GM18520 (cell line): ENCODE measurements at regions not wholly inside any gene's neighbourhood (a gene's known extent, or its start where the extent isn't known, plus 50 kb on each side); places are given as distances from the start of the nearest gene placed in this dataset.

ENCODE experiments used
- ATAC-seq: cut with Tn5 transposase; IDR thresholded peaks from one replicate; pipeline ENCODE4 v1.9.1; 2021; ENCODE audit not compliant: unreplicated experiment

- no peak for ATAC-seq
Observed at GRCh38 chr2:181332044-181332605, 125.1 kb upstream of the ITGA4 start.

- ATAC-seq, result peak; percentile 60
Observed at GRCh38 chr2:181334158-181334826, 122.9 kb upstream of the ITGA4 start.

- no peak for ATAC-seq
Observed at GRCh38 chr2:181340891-181341290, 116.3 kb upstream of the ITGA4 start.

GRCh38 chr2:181341855-181342600 lies 115.2 kb upstream of the ITGA4 start:
- ATAC-seq, result no peak

GRCh38 chr2:181348107-181348837 lies 108.9 kb upstream of the ITGA4 start:
- ATAC-seq, result peak; percentile 68

GRCh38 chr2:181352158-181352557 lies 105.0 kb upstream of the ITGA4 start:
- peak; percentile 35 for ATAC-seq

GRCh38 chr2:181354626-181355025 lies 102.6 kb upstream of the ITGA4 start:
- no peak for ATAC-seq

- no peak for ATAC-seq
Observed at GRCh38 chr2:181356526-181357130, 100.6 kb upstream of the ITGA4 start.

GRCh38 chr2:181357979-181358378 lies 99.2 kb upstream of the ITGA4 start:
- ATAC-seq, result no peak

GRCh38 chr2:181362561-181362960 lies 94.6 kb upstream of the ITGA4 start:
- ATAC-seq, result no peak

- ATAC-seq, result no peak
Observed at GRCh38 chr2:181363164-181363563, 94.0 kb upstream of the ITGA4 start.

GRCh38 chr2:181364492-181365170 lies 92.6 kb upstream of the ITGA4 start:
- ATAC-seq, result no peak

- no peak for ATAC-seq
Observed at GRCh38 chr2:181366675-181367175, 90.5 kb upstream of the ITGA4 start.

GRCh38 chr2:181367411-181367810 lies 89.8 kb upstream of the ITGA4 start:
- ATAC-seq, result no peak

GRCh38 chr2:181367906-181368435 lies 89.2 kb upstream of the ITGA4 start:
- ATAC-seq, result no peak

- no peak for ATAC-seq
Observed at GRCh38 chr2:181370126-181370525, 87.1 kb upstream of the ITGA4 start.

- no peak for ATAC-seq
Observed at GRCh38 chr2:181371195-181371594, 86.0 kb upstream of the ITGA4 start.

GRCh38 chr2:181371782-181372645 lies 85.2 kb upstream of the ITGA4 start:
- ATAC-seq, result no peak

GRCh38 chr2:181372646-181373040 lies 84.5 kb upstream of the ITGA4 start:
- ATAC-seq, result no peak
